NCI-H1436 (cell line): ENCODE measurements at regions not wholly inside any gene's neighbourhood (a gene's known extent, or its start where the extent isn't known, plus 50 kb on each side); places are given as distances from the start of the nearest gene placed in this dataset.

ENCODE experiments used
- DNase-seq: peaks from one replicate; lab custom pipeline; 2025; lab: John Stamatoyannopoulos, UW

DNA sequence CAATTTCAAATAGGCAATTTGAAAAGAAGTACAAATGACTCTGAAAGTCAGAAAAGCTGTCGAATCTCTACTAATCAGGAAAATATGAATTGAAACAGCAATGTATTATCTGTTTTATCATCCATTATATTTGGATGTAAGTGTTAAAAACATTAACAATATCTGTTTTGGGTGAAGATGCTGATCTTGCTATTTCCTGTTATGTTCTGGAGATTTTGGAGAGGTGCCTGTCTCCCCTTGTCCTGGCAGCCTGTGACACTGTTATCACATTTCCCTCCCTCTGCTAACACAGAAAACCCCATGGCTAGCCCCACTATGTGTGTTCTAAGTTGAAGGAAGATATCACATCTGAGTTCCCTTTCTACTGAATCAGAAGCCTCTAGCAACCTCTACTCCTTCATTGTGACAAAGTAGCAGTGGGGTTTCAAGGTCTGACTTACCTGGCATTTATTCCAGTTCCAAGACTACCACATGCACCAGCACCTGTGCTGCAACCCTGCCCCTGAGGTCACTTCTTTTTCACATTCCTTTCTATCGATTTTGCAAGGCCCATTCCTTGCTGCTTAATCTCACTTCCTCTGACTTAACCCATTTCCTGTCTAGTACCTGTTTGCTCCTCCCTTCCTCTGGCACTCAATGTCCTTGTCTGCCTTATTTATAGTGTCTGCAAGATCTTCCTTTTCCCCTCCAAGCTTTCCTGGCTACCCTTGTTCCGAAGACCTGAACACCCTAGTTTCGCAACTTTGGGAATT is 95.5 kb upstream of the COL8A1 start:
- no peak for DNase-seq

DNA sequence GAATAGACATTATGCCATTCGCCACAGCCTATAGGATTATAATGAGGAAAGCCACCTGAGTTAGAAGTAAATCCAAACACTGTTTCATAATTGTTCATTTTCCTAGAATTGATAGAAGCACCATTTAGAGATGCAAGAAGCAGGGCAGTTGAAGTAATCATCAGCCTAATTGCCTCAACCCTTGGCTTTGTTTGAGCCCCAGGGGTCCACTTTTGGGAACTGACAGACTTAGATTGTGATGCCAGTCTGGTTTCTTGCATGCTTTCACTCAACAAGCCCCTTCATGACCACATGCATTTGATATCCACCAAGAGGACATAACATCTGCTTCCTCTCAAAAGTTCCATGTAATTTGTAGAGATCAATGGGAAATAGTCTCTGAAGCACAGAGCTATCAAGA is 97.2 kb upstream of the COL8A1 start:
- no peak for DNase-seq

DNA sequence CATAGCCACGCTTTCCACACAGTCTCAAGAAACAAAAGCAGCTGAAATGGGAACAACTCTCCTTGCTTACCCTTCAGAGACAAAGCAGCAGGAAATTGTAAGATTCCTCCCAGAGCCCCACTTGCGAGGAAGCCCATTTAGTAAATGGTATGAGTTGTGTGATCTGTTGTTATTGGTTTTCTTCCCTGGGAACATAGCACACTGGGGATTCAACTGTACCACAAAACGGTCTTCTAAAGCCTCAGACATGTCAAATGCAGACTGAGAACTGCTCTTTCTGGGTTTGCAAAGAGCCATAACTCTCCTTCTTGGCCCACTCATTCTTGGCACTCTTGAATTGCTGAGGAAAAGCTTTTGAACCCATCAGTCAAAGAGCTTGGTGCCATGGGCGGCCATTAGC is 101.0 kb upstream of the COL8A1 start:
- DNase-seq: no peak

DNA sequence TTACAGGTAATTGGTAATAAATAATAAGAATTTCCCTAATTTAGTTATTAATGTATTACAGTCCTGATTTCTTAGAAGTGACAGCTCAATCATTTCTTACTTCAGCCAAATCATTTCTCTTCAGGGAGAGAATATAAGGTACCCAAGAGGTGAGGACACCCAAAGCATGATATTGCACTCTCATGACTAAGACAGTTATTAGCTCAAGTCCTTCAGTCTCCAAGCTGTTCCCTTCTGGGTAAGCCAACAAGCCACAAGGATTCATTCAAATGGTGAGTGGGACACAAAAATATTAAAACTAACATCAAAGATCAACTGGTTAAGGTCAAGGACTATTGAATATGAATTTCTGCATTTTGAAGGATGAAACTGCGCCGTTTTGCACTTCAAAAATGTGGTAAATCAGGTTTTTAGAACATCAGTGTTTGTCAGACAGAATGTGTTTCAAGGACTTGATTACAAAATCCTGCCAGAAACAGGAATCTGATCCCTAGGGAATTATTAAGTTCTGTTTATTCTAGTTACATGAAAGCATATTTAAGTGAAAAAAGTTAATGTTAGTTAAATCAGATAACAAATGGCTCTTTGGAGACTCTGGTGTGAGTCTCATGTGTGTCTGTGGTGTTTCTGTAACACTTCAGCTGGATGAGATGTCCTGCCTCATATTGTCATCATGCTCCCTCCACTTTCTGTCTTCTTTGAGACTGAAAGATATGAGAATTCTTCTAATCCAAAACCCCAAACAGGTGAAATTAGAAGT is 101.7 kb upstream of the COL8A1 start:
- no peak for DNase-seq

DNA sequence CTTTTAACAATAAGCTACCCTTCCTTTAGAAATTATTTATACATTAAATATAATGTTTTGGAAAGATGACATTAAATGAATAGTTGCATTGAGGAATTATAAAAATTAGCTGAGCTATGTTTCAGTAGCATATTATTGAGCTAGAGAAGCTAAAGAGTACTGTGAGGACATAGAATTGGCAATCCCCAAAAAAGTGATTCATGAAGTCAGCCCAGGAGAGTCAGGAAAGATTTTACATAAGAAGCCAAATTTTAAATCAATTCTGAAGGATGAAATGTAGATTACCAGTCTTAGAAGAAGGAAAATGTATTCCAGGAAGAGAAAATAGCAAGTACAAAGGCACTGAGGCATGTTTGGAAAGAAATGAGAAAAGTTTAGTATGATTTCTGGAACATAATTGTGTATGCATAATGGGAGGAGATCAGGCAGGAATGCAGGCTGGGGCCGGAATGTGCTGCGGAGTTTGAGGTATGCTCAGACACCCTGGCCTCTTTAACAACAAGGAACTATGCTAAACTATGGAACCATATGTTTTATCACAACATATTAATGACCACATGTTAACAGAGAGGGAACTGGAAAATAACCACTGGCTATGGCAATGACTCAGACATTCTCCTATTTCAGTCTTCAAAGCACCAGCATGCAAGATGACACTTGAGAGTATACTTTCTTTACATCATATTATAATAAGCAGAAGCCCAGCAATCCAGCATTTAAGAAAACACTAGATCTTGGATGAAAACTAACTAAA is 103.3 kb upstream of the COL8A1 start:
- DNase-seq: no peak

DNA sequence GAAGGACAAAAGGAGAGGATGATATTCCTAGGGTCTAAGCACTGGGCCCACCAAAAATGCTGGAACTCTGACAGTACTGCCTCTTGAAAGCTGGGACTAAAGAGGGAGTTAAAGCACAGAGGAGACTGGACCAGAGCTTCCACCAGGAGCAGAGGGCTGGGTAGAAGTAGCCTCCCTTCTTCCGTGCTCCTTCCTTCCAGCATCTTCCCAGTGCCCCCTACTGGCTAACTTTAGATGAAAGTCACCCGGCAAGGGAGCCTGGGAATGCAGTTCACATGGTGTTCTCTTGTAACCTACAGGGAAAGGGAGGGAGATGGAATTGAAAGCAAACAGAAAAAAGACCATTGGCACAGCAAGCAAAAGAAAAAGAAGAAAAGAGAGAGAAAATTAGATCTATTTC is 106.1 kb upstream of the COL8A1 start:
- DNase-seq: no peak

DNA sequence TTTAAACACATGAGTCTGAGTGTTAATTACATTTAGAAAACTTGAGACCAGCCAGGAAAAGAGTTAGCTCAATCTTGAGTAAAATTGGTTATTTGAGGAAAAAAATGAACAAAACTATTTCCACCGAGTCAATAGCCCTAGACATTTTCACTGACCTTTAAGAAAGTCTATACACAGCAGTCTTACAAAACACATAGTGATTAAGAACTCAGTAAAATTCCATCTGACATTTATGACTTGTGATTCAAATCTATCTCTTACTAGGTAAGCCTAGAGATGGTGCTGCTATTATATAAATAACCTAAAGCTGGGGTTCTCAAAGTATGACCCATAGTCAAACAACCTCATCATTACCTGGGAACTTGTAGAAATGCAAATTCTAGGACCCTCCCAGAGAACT is 109.1 kb upstream of the COL8A1 start:
- DNase-seq: no peak

DNA sequence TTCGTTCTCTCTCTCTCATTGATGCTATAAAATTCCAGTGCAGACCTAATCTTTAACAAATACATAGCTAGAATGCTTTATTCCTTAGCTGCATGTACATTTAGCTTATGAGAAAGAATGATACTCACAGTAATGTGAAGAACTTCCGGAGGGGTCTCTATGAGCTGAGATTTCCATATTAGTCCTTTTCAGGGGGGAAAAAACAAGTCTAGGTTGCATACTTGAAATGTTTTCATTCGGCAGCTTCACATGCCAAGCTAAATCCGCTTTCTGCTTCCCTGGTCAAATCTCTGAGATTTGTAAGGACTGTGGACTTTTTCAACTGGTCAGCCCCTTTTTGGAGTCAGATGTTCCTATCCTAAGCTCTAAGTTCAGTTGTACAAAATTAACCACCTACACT is 111.5 kb upstream of the COL8A1 start:
- DNase-seq: no peak

DNA sequence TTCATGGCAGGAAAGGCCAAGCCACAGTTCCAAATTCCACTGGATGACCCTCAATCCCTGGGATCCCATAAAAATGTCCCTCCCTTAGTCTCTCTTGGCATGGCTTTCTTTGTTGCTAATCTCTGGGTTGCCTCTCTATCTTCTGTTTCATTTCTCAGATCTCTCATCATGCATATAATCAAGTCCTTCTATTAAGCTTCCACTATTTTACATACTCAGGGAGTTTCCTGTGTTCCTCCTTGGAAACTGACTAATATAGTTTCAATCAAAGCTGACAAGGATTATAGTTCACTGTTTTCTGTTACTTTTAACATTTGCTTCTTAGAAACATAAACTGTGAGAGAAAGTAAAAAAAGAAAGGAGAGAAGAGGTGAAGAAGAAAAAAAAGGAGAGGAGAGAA is 113.8 kb upstream of the COL8A1 start:
- no peak for DNase-seq

DNA sequence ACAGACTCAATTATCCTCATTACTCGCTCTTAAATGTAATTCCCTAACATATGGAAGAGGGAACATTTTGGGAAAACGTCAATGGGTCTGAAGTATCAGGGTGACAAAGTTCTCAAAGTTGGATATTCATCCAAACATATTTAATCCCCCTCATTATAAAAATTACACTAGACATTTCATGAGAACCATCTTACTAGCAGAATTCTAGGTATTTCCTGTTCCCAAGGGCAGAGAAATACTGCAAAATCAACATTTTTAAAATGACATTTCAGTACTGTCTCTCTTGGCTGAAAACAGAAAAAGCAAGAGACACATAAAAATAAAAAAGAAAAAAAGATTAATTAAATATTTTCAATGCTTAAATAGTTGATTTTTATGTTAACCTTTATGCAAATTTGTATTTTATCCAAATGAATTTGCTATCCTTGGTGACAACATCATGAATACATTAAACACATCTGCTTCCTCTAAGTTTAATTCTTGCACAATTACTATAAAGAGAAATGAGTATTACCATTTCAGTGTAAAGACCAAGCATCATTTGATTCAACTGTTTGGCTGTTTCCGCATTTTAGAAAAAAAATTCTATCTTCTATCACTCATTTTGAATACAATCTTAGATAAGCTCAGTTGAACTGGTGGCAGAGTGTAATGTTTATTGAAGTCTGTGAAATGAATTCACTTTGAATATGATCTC is 114.8 kb upstream of the COL8A1 start:
- no peak for DNase-seq

DNA sequence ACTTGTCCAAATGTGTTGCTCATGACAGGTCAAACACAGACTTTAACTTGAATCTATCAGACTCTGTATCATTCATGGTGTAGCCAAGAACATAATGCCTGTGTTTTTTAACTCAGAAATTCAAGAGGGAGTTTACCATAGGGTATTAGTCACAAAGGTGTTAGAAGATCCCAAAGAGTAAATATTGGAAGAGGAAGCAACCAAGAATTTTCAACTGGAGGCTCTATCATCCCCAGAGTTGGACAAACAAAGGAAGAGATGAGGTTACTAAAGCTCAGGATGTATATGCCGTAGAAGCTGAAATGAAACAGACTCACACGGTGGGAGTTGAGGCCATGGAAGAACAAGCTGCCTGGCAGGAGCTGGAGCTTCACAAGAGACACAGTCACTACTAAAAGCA is 116.2 kb upstream of the COL8A1 start:
- no peak for DNase-seq

DNA sequence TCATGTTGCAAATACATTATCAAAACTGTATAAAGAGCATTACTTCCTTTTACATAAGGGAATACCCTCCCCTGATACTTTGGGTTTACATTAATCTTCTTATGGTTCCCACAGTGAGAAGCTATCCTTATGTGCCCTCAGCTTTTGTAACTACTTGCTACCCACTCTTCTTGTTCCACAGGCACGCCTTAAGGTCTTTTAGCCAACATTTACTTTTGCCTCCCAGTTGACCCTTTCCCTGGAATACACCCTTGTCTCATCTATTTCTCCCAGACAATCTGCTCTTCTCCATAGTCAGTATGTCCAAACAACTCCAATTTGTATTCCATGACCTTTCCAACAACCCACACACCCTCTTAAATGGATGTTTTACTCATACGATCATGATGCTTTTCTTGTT is 116.8 kb upstream of the COL8A1 start:
- DNase-seq: no peak

DNA sequence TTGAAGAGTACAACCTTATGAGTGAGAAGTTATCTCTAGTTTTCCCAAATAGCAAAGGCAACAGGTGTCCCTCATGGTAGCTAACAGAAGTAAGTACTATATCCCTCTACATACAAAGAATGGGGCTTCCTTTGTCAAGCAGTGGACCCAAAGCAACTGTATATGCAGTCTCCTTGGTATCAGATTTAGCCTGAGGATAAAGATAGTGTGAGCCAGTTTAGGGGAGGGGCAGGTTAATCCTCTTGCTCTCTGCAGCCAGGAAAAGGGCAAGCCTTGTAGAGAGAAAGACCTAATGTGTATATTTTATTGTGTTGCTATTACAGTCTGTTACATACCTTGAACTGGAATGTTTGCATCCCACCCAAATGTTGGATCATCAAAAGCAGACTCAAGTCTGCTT is 117.9 kb upstream of the COL8A1 start:
- DNase-seq: no peak

DNA sequence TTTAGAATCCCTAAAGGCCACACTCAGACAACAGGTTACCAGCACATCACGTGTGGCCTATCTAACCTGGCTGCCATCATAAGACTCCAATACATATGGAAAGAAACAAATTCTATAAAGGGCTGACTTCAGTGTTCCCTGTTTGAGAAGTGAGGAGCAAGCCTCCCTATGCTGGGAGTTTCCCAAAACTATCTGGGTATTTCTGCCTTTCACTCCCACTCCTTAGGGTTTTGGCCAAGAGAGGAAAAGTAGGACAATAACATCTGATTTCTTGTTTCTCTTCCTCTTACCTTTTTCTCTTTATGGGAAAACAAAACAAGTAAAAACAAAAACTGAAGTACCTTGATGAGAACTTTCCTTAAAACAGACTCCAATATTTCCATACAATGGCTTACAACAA is 121.5 kb upstream of the COL8A1 start:
- DNase-seq: no peak

DNA sequence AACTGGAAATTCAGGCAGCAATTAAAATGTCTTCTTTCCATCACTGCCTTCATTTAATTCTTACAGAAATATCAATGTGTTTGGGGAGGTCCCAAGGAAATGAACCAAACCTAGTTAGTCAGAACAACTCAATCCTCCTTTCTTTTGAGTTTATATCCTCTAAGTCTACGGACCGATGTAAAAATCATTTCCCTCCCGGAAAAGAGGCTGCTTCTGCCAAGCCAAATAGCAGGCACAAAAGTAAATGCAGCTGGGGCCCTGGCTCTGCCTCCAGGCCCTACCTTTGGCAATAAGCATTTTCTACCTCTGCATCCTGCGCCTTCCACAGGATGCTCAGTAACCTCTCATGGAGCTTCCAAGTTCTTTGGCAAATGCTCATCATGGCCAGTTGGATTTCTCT is 122.5 kb upstream of the COL8A1 start:
- no peak for DNase-seq

DNA sequence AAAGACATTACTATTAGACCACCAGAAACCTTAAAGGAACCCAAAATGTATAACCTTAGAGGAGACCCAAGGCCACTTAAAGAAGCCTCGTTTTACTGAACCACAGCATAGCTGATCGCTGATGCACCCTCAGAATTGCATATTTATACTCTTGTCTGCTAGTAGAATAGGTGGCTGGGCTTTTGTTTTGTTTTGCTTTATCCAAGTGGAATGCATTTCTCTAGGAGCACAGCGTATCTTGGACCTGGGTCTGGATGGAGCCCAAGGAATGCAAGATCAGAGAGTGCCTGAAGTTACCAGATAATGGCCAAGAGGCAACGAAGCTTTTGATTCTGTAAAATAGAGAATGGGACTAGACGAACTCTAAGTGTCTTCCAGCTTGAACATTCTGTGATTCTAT is 129.2 kb upstream of the COL8A1 start:
- no peak for DNase-seq

DNA sequence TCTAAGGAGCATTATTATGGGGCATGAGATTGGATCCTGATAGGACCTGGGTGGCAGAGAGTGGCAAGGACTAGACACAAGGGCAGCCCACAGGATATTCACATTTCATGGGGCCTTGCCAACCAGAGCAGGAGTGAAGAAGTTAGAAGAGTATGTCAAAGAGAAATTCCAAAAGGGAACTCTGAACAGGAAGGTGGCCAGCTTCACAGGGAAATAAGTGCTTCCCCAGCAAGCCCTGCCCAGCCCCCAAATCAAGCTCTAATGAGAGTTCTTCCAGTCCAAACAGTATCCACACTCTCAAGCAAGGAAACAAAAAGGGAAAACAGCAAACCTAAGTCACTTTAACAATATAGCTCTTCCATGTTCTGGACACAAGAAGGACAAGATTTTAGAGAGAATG is 130.2 kb upstream of the COL8A1 start:
- no peak for DNase-seq

DNA sequence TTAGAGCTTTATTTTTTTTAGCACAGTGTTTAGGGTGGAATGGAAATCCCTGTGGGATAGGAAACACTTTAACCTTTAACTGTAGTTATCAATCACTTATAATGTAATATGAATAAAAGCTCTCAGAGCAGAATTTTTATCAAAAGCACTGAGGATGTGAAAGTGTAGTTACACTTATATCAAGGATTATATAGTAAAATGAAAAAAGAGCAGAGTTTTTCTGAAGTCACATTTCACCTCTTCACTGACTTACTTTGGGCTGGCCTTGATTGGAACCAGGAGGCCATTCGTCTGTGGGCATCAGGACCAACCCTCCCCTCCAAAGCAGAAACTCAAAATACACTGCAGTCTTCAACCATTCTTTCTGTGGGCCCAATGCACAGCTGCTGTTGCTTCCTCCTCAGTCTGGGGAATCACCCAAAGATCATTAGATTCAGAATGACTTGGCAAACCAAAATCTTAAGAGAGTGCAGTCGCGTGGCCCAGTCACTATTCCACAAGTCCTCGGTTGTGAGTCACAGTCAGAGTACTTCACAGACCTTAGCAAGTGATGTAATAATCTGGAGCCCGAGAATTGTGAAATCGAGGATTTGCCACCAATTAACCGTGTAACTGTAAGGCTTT is 132.6 kb upstream of the COL8A1 start:
- DNase-seq: no peak

DNA sequence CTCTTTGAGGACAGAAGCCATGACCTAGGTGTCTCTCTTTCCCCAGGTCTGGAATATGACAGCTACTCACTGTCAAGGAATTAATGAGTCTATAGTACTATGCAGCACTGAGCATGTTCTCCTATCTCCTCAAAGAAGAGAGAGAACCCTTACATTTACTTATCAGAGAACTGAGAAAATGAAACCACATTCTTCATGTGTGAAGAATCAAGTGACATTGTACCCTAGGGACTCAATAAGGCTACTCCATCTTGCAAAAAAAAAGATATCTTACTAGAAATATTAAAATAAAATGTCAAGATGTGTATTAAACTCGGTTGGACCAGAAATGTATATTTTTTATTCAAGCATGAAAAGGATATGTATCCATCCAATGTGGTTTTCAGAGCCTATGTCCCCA is 133.2 kb upstream of the COL8A1 start:
- DNase-seq: no peak

DNA sequence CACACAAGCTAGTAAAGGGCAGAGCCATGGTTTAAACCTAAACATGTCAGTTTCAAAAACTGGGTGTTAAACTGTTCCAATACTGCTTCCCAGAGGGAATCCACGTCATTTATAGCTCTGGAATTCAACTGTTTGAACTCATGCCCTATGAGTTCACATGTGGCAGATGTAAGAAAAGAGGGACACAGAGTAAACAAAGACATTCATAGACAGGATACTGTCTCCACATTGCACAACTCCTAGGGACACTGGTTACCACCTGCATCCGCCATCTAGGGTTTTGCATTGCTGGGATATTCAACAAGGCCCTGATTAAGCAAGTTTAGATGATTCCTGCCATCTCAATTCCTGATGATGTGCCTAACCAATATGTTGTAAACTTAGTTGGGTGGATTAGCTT is 134.1 kb upstream of the COL8A1 start:
- DNase-seq: no peak

DNA sequence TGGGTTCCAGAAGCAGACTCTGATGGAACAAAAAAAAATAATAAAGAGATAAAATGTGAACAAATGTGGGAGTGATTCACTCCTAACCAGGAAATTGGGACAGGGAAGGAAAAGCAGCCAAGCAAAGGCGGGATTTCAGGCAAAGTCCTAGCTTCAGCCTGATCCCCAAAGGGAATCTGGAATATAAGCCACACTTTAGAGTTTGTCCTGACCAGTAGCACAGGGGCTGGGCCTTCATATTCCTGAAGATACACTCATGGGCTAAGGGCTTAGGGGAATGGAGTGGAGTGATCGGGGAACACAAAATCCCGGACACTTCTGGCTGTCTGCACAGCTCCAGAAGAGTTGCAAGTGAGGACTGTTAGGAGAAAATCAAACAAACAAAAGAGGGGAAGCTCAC is 135.0 kb upstream of the COL8A1 start:
- no peak for DNase-seq

DNA sequence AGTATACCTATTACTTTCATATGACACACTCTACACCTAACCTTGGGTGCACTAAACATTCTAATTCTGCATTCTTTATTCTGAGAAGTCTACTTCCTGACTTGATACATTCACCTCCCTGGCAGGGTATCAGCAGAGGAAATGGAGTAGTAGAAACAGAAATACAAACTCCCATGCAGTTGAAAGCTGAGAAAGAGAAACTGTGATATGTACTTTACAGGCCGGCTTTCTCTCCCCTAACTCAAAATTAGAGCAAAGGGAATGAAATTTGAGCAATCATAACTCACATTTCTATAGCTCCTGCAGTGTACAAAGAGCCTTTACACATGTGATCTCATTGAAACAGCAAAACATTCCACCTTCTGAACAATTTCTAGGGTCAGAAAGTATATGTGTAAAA is 135.5 kb upstream of the COL8A1 start:
- DNase-seq: no peak
